ENCODE measurements at regions not wholly inside any gene's neighbourhood (a gene's known extent, or its start where the extent isn't known, plus 50 kb on each side); places are given as distances from the start of the nearest gene placed in this dataset.

DNA sequence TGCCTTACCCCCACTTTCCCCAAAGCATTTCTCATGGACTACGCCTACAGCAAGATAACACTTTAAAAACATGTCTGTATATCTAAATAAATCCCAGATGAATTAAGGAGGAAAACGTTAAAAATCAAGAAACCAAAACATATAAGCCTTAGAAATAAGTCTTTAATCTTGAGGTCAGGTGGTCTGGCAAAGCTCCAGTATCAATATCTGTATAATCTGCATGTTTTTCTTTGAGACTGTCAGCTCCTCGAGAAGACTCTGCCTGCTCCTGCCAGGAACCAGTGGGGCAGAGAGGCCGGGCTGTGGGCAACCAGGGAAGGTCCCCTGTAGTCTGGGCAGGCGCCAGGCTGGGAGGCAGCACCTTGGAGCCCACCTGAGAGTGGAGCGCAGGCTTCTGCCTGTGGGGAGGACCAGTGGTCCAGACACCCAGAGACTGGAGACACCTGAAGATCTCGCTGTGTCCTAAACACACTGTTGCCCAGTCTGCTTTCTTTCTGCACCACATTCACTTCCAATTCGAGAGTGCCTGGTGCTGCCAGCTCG lies 291.0 kb upstream of the SOX11 start:
- H3K27ac ChIP-seq = no peak overlapping the region
- TF ChIP-seq, protein P1, sequence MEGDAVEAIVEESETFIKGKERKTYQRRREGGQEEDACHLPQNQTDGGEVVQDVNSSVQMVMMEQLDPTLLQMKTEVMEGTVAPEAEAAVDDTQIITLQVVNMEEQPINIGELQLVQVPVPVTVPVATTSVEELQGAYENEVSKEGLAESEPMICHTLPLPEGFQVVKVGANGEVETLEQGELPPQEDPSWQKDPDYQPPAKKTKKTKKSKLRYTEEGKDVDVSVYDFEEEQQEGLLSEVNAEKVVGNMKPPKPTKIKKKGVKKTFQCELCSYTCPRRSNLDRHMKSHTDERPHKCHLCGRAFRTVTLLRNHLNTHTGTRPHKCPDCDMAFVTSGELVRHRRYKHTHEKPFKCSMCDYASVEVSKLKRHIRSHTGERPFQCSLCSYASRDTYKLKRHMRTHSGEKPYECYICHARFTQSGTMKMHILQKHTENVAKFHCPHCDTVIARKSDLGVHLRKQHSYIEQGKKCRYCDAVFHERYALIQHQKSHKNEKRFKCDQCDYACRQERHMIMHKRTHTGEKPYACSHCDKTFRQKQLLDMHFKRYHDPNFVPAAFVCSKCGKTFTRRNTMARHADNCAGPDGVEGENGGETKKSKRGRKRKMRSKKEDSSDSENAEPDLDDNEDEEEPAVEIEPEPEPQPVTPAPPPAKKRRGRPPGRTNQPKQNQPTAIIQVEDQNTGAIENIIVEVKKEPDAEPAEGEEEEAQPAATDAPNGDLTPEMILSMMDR (conservative IDR thresholded peaks at IDR 0.05) = no peak
- TF ChIP-seq ZFX (IDR thresholded peaks at IDR 0.05) = no peak

DNA sequence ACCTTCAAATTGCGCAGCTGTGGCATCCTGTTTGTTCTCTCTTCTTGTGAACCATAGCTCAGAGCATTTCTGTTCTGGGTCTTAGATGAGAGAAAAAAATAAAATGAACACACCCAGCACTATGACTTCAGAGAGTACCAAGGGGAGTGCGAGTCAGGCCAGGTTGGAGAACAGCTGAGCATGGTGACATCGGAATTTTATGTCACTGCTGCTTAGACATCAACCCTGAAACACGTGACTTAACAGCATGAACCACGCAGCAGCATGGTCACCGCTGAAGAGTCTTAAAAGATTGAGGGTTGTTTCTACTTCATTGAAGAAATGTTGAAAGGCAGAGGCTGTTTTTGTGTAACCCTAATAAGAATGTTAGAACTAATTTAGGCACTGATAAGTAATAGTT lies 288.8 kb upstream of the SOX11 start:
- no peak for TF ChIP-seq ZFX (IDR thresholded peaks at IDR 0.05)
- TF ChIP-seq, protein P1 (conservative IDR thresholded peaks at IDR 0.05) = no peak
- H3K27ac ChIP-seq = no peak overlapping the region

DNA sequence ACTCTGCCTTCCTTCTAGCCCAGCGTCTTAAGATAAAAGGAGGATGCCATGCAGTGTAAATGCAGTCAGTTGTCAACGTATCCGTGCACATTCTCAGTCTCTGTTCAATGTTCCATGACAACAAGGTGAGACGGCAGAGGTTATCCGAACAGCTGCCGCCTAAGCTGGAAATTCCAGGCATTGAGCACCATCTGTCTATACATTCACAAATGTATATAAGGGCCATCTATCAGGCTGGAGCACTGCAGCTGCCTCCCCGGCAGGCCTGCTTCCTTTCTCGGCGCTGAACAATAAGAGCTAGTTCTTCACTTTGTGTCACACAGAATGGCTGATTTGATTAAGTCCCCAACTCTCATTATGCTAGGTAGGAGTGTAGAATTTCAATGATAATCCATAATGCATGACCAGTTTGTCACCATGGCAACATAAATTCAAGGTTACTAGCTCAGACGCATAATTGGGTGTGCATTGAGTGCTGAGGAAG lies 282.2 kb upstream of the SOX11 start:
- no peak for TF ChIP-seq ZFX (IDR thresholded peaks at IDR 0.05)
- TF ChIP-seq, protein P1 (conservative IDR thresholded peaks at IDR 0.05) = no peak
- no peak overlapping the region for H3K27ac ChIP-seq

DNA sequence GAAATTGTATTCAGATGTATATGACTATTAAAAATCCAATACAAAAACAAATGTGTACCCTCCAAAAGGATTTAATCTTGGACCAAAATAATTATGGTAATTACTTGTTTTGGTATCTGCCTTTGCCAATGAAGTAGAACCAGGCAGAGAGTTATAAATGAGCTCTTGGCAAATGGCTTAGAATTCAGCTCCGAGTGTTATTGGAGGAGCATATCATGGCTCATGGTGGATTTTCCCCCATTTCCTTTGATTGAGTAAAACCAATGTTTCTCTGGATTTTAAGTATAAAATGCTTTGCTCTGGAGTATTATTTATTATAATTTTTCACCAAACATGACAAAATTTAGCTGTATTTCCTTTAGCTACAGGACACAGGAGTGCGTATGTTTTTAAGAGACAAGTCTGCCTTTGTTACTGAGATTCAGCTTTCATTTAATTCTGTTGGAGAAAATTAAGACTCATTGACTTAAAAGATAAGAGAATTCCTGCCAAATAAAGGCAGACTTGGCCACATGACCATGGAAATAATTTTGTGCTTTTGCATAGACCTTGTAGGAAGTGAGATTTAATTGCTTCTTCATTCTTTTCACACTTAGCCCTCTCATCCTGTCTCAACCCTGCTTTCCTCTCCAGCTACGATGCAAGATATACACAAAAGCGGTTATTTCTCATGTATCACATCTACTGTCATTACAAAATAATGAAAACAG lies 281.0 kb upstream of the SOX11 start:
- no peak for TF ChIP-seq ZFX (IDR thresholded peaks at IDR 0.05)
- TF ChIP-seq, protein P1 (conservative IDR thresholded peaks at IDR 0.05) = no peak
- no peak overlapping the region for H3K27ac ChIP-seq

DNA sequence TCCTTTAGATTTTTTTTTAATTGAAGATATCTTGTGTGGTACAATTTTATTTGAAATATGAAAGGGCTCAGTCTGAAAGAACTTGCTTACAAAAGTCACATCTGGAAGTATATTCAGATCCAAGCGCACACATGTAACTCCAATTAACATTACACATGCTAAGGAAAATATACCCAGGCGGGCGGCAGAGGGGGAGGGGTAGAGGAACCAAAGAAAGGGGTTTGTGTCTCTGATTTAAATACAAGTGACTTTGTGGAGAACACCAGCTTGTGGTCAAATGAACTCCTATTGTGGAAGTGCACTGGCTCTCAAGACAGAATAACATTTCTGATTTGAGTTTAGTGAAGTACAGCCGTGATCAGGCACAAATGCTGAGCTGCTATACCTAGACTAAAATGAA lies 280.2 kb upstream of the SOX11 start:
- H3K27ac ChIP-seq = no peak overlapping the region
- no peak for TF ChIP-seq ZFX (IDR thresholded peaks at IDR 0.05)
- TF ChIP-seq, protein P1 (conservative IDR thresholded peaks at IDR 0.05) = no peak

DNA sequence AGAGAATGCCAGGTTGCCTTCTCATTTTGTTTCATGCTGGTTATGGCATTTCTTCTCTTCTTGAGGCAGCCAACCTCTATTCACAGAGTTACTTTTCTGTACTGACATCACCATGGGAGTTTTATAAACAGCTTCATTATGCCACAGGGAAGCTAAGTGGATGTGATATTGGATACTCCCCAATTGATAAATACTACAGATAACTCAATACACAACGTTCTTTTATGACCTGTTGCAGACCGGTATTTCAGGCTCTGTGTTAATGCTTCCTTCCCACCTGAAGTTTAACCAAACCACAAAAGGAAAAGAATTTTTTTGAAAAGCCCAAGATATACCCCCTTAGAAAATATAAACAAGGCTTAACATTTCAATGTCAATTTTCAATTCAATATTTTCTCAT lies 258.3 kb upstream of the SOX11 start:
- no peak overlapping the region for H3K27ac ChIP-seq
- TF ChIP-seq, protein P1 (conservative IDR thresholded peaks at IDR 0.05) = no peak
- TF ChIP-seq ZFX (IDR thresholded peaks at IDR 0.05) = no peak

DNA sequence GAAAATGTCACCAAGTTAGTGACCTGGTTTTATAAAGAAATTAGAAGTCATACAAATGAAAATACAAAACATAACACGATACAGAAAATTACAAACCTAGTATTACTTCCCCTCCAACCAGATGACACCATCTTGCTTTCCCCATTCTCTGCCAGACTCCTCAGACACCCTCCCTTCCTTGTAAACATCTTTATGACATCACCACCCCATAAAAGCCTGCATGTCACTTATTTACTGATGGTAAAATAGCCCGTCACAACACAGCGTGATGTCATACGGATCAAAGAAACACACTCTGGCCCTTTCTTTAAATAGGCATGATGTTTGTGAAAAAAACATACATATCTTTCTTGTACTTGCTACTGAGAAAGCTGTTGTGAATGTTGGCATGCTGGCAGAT lies 254.8 kb upstream of the SOX11 start:
- H3K27ac ChIP-seq = no peak overlapping the region
- TF ChIP-seq ZFX (IDR thresholded peaks at IDR 0.05) = no peak
- TF ChIP-seq, protein P1 (conservative IDR thresholded peaks at IDR 0.05) = no peak

Data from C4-2B (cell line).